Nephron progenitor cell (in vitro differentiated cells): ENCODE measurements at regions not wholly inside any gene's neighbourhood (a gene's known extent, or its start where the extent isn't known, plus 50 kb on each side); places are given as distances from the start of the nearest gene placed in this dataset.
"Not testable (repeated sequence)": the region's sequence is repeated elsewhere in the genome, so short reads cannot be mapped to it uniquely, and the experiment has no call there.

Experiments used
- DNase-seq: peaks from one replicate; pipeline ENCODE4 v3.0.0; 2021
- H3K27ac Mint-ChIP-seq: 2 replicates; pipeline ENCODE4 v1.8.0; 2021; ENCODE audit warnings: mild to moderate bottlenecking, moderate library complexity, mixed read lengths
- H3K27me3 Mint-ChIP-seq: 2 replicates; pipeline ENCODE4 v1.8.0; 2021; ENCODE audit warnings: mild to moderate bottlenecking, low read depth, mixed read lengths; ENCODE audit not compliant: poor library complexity
- H3K36me3 Mint-ChIP-seq: 2 replicates; pipeline ENCODE4 v1.8.0; 2021; ENCODE audit warnings: low read depth, mixed read lengths
- H3K4me1 Mint-ChIP-seq: 2 replicates; pipeline ENCODE4 v1.8.0; 2021; ENCODE audit warnings: mixed read lengths
- H3K4me3 Mint-ChIP-seq: 2 replicates; pipeline ENCODE4 v1.8.0; 2021; ENCODE audit warnings: mild to moderate bottlenecking, moderate library complexity, mixed read lengths
- H3K9me3 Mint-ChIP-seq: 2 replicates; pipeline ENCODE4 v1.8.0; 2021; ENCODE audit warnings: mild to moderate bottlenecking, moderate library complexity, mixed read lengths
- CTCF ChIP-seq: fragments of 200-600 bp; sonication (generic); IDR thresholded peaks from 2 replicates; pipeline ENCODE4 v1.5.0; 2021; ENCODE audit warnings: antibody characterized with exemption

- H3K4me3 Mint-ChIP-seq, H3K27me3 Mint-ChIP-seq, H3K4me1 Mint-ChIP-seq, DNase-seq, H3K27ac Mint-ChIP-seq: not testable (repeated sequence)
- peaks cover 37% of the 10 kb centered on the region for H3K9me3 Mint-ChIP-seq
- peaks cover 19% of the 10 kb centered on the region for H3K36me3 Mint-ChIP-seq
Observed at GRCh38 chr5:44756097-44756496, 52.6 kb upstream of the MRPS30 start.

GRCh38 chr5:44747396-44747795 lies 61.4 kb upstream of the MRPS30 start:
- Mint-ChIP-seq H3K27me3 (no peaks in the 10 kb centered on the region), H3K36me3 (peaks cover under 1% of the 10 kb centered on the region), H3K9me3 (no peaks in the 10 kb centered on the region), H3K4me3 (no peak overlapping the region), H3K4me1 (peaks cover 9% of the 10 kb centered on the region), H3K27ac (no peak overlapping the region)
- TF ChIP-seq CTCF: no peak
- DNase-seq: no peak

GRCh38 chr5:44740660-44741059 lies 68.1 kb upstream of the MRPS30 start:
- Mint-ChIP-seq H3K4me3 (no peak overlapping the region), H3K27ac (no peak overlapping the region), H3K4me1 (no peaks in the 10 kb centered on the region), H3K27me3 (peaks cover 1% of the 10 kb centered on the region), H3K9me3 (no peaks in the 10 kb centered on the region), H3K36me3 (no peaks in the 10 kb centered on the region)
- no peak for TF ChIP-seq CTCF
- no peak for DNase-seq

- Mint-ChIP-seq H3K9me3 (peaks cover 13% of the 10 kb centered on the region), H3K27ac (peak overlapping the region; percentile 79)
Observed at GRCh38 chr5:44729536-44729935, 79.2 kb upstream of the MRPS30 start.

GRCh38 chr5:44727100-44727499 lies 81.6 kb upstream of the MRPS30 start:
- Mint-ChIP-seq H3K36me3 (no peaks in the 10 kb centered on the region), H3K27me3 (no peaks in the 10 kb centered on the region), H3K4me3 (no peak overlapping the region), H3K9me3 (peaks cover 4% of the 10 kb centered on the region), H3K4me1 (peaks cover 43% of the 10 kb centered on the region), H3K27ac (peak overlapping the region; percentile 96)
- TF ChIP-seq CTCF: no peak
- no peak for DNase-seq

More at GRCh38 chr5:44729536-44729935, 79.2 kb upstream of the MRPS30 start:
- Mint-ChIP-seq H3K4me1 (peaks cover 43% of the 10 kb centered on the region), H3K36me3 (no peaks in the 10 kb centered on the region), H3K4me3 (no peak overlapping the region), H3K27me3 (no peaks in the 10 kb centered on the region)
- DNase-seq: no peak
- TF ChIP-seq CTCF: no peak

- Mint-ChIP-seq H3K9me3 (no peaks in the 10 kb centered on the region), H3K4me3 (no peak overlapping the region), H3K27me3 (no peaks in the 10 kb centered on the region), H3K36me3 (no peaks in the 10 kb centered on the region), H3K4me1 (no peaks in the 10 kb centered on the region), H3K27ac (no peak overlapping the region)
- no peak for TF ChIP-seq CTCF
- DNase-seq: no peak
Observed at GRCh38 chr5:44719856-44720255, 88.9 kb upstream of the MRPS30 start.
